H1 (cell line): ENCODE measurements at regions not wholly inside any gene's neighbourhood (a gene's known extent, or its start where the extent isn't known, plus 50 kb on each side); places are given as distances from the start of the nearest gene placed in this dataset.

ENCODE experiments used
- EGR1 ChIP-seq: IDR thresholded peaks from 2 replicates; pipeline ENCODE4 v1.6.1; 2011; ENCODE audit warnings: low read depth, low read length, borderline replicate concordance
- POLR2AphosphoS5 ChIP-seq: IDR thresholded peaks from 2 replicates; pipeline ENCODE4 v1.6.1; 2011; ENCODE audit warnings: low read depth, low read length
- RNF2 ChIP-seq: fragments of 200-900, 300-1000 bp; sonication (generic); IDR thresholded peaks from 2 replicates; pipeline ENCODE4 v1.7.1; 2016; ENCODE audit warnings: borderline replicate concordance, low read depth, mild to moderate bottlenecking, antibody characterized with exemption, low read length; ENCODE audit not compliant: poor library complexity, severe bottlenecking; ENCODE audit errors: missing control alignments
- TF ChIP-seq, protein P1 (sequence below): fragments of 300-600 bp; sonication (generic); IDR thresholded peaks from 2 replicates; pipeline ENCODE4 v1.7.1; 2012; ENCODE audit warnings: low read length, moderate library complexity, mild to moderate bottlenecking, inconsistent platforms; ENCODE audit not compliant: insufficient replicate concordance
- TF ChIP-seq, protein P2 (sequence below), 3 experiments: IDR thresholded peaks; 1 replicate in 2 of 3; 2 replicates in 1 of 3; pipeline versions ENCODE4 v1.5.1 to v1.6.1; 2011; ENCODE audit warnings: low read length in 3 of 3, mild to moderate bottlenecking in 3 of 3, inconsistent platforms in 2 of 3, low read depth in 1 of 3, moderate library complexity in 1 of 3; ENCODE audit not compliant: insufficient read depth in 1 of 3; ENCODE audit errors: control extremely low read depth in 1 of 3

- TF ChIP-seq, protein P1, sequence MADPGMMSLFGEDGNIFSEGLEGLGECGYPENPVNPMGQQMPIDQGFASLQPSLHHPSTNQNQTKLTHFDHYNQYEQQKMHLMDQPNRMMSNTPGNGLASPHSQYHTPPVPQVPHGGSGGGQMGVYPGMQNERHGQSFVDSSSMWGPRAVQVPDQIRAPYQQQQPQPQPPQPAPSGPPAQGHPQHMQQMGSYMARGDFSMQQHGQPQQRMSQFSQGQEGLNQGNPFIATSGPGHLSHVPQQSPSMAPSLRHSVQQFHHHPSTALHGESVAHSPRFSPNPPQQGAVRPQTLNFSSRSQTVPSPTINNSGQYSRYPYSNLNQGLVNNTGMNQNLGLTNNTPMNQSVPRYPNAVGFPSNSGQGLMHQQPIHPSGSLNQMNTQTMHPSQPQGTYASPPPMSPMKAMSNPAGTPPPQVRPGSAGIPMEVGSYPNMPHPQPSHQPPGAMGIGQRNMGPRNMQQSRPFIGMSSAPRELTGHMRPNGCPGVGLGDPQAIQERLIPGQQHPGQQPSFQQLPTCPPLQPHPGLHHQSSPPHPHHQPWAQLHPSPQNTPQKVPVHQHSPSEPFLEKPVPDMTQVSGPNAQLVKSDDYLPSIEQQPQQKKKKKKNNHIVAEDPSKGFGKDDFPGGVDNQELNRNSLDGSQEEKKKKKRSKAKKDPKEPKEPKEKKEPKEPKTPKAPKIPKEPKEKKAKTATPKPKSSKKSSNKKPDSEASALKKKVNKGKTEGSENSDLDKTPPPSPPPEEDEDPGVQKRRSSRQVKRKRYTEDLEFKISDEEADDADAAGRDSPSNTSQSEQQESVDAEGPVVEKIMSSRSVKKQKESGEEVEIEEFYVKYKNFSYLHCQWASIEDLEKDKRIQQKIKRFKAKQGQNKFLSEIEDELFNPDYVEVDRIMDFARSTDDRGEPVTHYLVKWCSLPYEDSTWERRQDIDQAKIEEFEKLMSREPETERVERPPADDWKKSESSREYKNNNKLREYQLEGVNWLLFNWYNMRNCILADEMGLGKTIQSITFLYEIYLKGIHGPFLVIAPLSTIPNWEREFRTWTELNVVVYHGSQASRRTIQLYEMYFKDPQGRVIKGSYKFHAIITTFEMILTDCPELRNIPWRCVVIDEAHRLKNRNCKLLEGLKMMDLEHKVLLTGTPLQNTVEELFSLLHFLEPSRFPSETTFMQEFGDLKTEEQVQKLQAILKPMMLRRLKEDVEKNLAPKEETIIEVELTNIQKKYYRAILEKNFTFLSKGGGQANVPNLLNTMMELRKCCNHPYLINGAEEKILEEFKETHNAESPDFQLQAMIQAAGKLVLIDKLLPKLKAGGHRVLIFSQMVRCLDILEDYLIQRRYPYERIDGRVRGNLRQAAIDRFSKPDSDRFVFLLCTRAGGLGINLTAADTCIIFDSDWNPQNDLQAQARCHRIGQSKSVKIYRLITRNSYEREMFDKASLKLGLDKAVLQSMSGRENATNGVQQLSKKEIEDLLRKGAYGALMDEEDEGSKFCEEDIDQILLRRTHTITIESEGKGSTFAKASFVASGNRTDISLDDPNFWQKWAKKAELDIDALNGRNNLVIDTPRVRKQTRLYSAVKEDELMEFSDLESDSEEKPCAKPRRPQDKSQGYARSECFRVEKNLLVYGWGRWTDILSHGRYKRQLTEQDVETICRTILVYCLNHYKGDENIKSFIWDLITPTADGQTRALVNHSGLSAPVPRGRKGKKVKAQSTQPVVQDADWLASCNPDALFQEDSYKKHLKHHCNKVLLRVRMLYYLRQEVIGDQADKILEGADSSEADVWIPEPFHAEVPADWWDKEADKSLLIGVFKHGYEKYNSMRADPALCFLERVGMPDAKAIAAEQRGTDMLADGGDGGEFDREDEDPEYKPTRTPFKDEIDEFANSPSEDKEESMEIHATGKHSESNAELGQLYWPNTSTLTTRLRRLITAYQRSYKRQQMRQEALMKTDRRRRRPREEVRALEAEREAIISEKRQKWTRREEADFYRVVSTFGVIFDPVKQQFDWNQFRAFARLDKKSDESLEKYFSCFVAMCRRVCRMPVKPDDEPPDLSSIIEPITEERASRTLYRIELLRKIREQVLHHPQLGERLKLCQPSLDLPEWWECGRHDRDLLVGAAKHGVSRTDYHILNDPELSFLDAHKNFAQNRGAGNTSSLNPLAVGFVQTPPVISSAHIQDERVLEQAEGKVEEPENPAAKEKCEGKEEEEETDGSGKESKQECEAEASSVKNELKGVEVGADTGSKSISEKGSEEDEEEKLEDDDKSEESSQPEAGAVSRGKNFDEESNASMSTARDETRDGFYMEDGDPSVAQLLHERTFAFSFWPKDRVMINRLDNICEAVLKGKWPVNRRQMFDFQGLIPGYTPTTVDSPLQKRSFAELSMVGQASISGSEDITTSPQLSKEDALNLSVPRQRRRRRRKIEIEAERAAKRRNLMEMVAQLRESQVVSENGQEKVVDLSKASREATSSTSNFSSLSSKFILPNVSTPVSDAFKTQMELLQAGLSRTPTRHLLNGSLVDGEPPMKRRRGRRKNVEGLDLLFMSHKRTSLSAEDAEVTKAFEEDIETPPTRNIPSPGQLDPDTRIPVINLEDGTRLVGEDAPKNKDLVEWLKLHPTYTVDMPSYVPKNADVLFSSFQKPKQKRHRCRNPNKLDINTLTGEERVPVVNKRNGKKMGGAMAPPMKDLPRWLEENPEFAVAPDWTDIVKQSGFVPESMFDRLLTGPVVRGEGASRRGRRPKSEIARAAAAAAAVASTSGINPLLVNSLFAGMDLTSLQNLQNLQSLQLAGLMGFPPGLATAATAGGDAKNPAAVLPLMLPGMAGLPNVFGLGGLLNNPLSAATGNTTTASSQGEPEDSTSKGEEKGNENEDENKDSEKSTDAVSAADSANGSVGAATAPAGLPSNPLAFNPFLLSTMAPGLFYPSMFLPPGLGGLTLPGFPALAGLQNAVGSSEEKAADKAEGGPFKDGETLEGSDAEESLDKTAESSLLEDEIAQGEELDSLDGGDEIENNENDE, result no peak
- TF ChIP-seq, protein P2, sequence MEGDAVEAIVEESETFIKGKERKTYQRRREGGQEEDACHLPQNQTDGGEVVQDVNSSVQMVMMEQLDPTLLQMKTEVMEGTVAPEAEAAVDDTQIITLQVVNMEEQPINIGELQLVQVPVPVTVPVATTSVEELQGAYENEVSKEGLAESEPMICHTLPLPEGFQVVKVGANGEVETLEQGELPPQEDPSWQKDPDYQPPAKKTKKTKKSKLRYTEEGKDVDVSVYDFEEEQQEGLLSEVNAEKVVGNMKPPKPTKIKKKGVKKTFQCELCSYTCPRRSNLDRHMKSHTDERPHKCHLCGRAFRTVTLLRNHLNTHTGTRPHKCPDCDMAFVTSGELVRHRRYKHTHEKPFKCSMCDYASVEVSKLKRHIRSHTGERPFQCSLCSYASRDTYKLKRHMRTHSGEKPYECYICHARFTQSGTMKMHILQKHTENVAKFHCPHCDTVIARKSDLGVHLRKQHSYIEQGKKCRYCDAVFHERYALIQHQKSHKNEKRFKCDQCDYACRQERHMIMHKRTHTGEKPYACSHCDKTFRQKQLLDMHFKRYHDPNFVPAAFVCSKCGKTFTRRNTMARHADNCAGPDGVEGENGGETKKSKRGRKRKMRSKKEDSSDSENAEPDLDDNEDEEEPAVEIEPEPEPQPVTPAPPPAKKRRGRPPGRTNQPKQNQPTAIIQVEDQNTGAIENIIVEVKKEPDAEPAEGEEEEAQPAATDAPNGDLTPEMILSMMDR (IDR thresholded peaks at IDR 0.05; ENCODE audit: control extremely low read depth in 1 of 3, insufficient read depth in 1 of 3, low read depth in 1 of 3, low read length in 3 of 3), result no peak
- no peak for TF ChIP-seq RNF2
- TF ChIP-seq POLR2AphosphoS5, result no peak
- TF ChIP-seq EGR1, result no peak
These were observed 50.1 kb upstream of the SPTBN1 start (continued) for GRCh38 chr2:54406031-54406430.
